ENCODE measurements at regions not wholly inside any gene's neighbourhood (a gene's known extent, or its start where the extent isn't known, plus 50 kb on each side); places are given as distances from the start of the nearest gene placed in this dataset.
"Not testable (repeated sequence)": the region's sequence is repeated elsewhere in the genome, so short reads cannot be mapped to it uniquely, and the experiment has no call there.

- not testable (repeated sequence) for TF ChIP-seq CTCF (IDR thresholded peaks at IDR 0.05); EZH2 (IDR thresholded peaks at IDR 0.05; ENCODE audit: borderline replicate concordance, insufficient read depth, low read depth, low read length, poor library complexity, severe bottlenecking)
These were observed 224.7 kb downstream of the BCL2L11 start for GRCh38 chr2:111345439-111345838.
